ENCODE measurements at regions not wholly inside any gene's neighbourhood (a gene's known extent, or its start where the extent isn't known, plus 50 kb on each side); places are given as distances from the start of the nearest gene placed in this dataset.

DNA sequence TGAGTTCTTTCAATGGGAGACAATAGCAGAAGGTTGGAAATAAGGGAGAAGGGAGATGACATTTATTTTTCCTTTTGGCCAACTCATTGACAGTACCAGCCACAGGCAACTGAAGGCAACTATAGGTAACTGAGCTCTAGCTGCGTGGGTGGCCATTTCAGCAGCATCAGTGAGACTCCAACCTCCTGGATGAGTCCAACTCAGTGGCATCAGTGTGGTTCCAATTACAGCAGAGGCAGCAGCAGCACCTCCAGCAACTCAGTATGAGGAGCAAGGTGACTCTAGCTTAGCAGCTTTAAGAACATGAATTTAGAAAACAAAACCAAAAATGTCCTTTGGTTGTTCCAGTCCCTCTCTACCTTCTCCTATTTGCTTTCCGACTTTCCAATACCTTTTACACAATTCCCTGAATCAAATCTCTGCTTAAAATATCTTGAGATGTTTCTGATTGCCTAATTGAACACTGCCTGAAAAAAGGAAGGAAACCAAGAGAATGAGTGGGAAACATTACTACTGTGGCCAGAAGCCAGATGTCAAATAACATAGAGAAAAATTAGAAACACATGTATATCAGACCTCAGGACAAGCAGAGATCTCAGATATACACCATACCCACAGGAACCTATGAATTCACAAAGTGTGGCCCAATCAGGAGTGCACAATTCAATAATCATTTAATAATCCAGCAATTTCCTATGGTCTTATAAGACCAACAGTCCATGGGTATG is 166.5 kb upstream of the RORB start:
- Histone ChIP-seq H4K20me1 (ENCODE audit: insufficient read depth, low read length) (no peaks in the 10 kb centered on the region), H3K36me3 (ENCODE audit: insufficient read depth, low read length) (no peaks in the 10 kb centered on the region), H3F3A (ENCODE audit: insufficient read depth, low read length) (no peaks in the 10 kb centered on the region), H3K27me3 (ENCODE audit: insufficient read depth, low read length) (no peaks in the 10 kb centered on the region), H3K4me2 (ENCODE audit: low read length) (no peak overlapping the region), H3K4me3 (ENCODE audit: low read depth, low read length, poor library complexity, severe bottlenecking) (no peak overlapping the region), H3K4me1 (ENCODE audit: insufficient read depth, low read length, severe bottlenecking) (no peaks in the 10 kb centered on the region), H3K9ac (ENCODE audit: low read length) (no peak overlapping the region), H3K79me2 (ENCODE audit: insufficient read depth, low read length) (no peaks in the 10 kb centered on the region), H3K9me3 (ENCODE audit: low read length) (no peaks in the 10 kb centered on the region), H3K27ac (ENCODE audit: low read depth, low read length, poor library complexity, severe bottlenecking) (no peak overlapping the region), H3K9me2 (ENCODE audit: low read depth, low read length) (no peaks in the 10 kb centered on the region), H2AFZ (ENCODE audit: low read length) (no peak overlapping the region)
- no peak for TF ChIP-seq EZH2 (IDR thresholded peaks at IDR 0.05; ENCODE audit: borderline replicate concordance, low read length)

DNA sequence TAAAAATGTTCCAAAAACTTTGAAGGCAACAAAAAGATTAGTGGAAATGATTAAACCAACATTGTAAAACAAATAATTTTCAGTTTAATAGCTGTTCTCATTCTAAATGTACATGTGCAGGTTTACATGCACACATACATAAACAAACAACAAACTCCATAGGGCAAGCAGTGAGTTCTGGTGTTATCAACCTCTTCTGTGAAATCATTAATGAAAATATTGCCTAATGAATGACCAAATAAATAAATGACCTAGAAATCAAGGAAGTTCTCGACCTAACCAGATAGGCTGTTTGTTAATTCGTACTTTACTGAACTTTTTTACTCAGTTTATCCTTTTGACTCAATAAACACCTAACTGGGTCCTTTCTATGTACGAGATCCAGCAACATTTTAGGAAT is 165.5 kb upstream of the RORB start:
- H3K27me3 ChIP-seq (ENCODE audit: insufficient read depth, low read length), result no peaks in the 10 kb centered on the region
- no peaks in the 10 kb centered on the region for H3K36me3 ChIP-seq (ENCODE audit: insufficient read depth, low read length)
- H2AFZ ChIP-seq (ENCODE audit: low read length), result no peak overlapping the region
- no peaks in the 10 kb centered on the region for H3K4me1 ChIP-seq (ENCODE audit: insufficient read depth, low read length, severe bottlenecking)
- H3K9ac ChIP-seq (ENCODE audit: low read length), result no peak overlapping the region
- no peaks in the 10 kb centered on the region for H3F3A ChIP-seq (ENCODE audit: insufficient read depth, low read length)
- H3K4me3 ChIP-seq (ENCODE audit: low read depth, low read length, poor library complexity, severe bottlenecking), result no peak overlapping the region
- H3K4me2 ChIP-seq (ENCODE audit: low read length), result no peak overlapping the region
- no peaks in the 10 kb centered on the region for H3K79me2 ChIP-seq (ENCODE audit: insufficient read depth, low read length)
- H3K27ac ChIP-seq (ENCODE audit: low read depth, low read length, poor library complexity, severe bottlenecking), result no peak overlapping the region
- H3K9me2 ChIP-seq (ENCODE audit: low read depth, low read length), result no peaks in the 10 kb centered on the region
- no peak for TF ChIP-seq EZH2 (IDR thresholded peaks at IDR 0.05; ENCODE audit: borderline replicate concordance, low read length)
- TF ChIP-seq, protein P1, sequence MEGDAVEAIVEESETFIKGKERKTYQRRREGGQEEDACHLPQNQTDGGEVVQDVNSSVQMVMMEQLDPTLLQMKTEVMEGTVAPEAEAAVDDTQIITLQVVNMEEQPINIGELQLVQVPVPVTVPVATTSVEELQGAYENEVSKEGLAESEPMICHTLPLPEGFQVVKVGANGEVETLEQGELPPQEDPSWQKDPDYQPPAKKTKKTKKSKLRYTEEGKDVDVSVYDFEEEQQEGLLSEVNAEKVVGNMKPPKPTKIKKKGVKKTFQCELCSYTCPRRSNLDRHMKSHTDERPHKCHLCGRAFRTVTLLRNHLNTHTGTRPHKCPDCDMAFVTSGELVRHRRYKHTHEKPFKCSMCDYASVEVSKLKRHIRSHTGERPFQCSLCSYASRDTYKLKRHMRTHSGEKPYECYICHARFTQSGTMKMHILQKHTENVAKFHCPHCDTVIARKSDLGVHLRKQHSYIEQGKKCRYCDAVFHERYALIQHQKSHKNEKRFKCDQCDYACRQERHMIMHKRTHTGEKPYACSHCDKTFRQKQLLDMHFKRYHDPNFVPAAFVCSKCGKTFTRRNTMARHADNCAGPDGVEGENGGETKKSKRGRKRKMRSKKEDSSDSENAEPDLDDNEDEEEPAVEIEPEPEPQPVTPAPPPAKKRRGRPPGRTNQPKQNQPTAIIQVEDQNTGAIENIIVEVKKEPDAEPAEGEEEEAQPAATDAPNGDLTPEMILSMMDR (IDR thresholded peaks at IDR 0.05; ENCODE audit: low read length), result no peak
- no peaks in the 10 kb centered on the region for H4K20me1 ChIP-seq (ENCODE audit: insufficient read depth, low read length)
- H3K9me3 ChIP-seq (ENCODE audit: low read length), result no peaks in the 10 kb centered on the region

DNA sequence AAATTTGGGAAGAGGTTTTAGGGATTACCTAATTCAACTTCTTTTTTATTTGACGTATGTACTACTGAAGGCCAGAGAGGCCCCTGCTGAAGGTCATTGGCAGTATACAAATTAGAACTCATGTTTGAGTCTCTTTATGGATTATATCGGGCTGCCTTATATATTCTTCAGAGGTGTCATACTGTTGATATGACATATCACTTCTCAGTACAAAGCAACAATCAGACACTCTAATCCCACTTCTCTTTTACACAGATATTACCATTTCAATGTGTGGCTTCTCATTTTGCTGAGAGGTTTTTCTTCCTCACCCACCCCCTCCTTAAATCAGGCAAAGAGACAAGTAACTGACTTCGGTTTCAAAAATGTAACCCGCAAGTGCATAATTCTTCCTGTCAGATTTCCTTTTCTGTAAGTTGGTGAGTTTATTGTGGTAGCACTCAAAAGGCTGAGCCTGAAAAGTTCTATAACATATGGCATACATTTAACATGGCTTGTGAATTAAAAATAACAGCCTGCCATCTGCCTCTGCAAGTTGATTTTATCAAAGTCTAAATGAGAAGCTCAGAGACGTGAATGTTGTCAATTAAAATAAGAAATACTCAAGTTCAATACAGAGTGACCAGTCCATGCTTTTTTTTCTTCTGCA is 163.6 kb upstream of the RORB start:
- Histone ChIP-seq H3K36me3 (ENCODE audit: insufficient read depth, low read length) (no peaks in the 10 kb centered on the region), H3K9ac (ENCODE audit: low read length) (no peak overlapping the region), H3K27me3 (ENCODE audit: insufficient read depth, low read length) (no peaks in the 10 kb centered on the region), H3K9me3 (ENCODE audit: low read length) (no peaks in the 10 kb centered on the region), H3F3A (ENCODE audit: insufficient read depth, low read length) (no peaks in the 10 kb centered on the region), H3K4me2 (ENCODE audit: low read length) (no peak overlapping the region), H3K9me2 (ENCODE audit: low read depth, low read length) (no peaks in the 10 kb centered on the region), H3K4me1 (ENCODE audit: insufficient read depth, low read length, severe bottlenecking) (no peaks in the 10 kb centered on the region), H3K4me3 (ENCODE audit: low read depth, low read length, poor library complexity, severe bottlenecking) (no peak overlapping the region), H3K27ac (ENCODE audit: low read depth, low read length, poor library complexity, severe bottlenecking) (no peak overlapping the region), H2AFZ (ENCODE audit: low read length) (no peak overlapping the region), H3K79me2 (ENCODE audit: insufficient read depth, low read length) (no peaks in the 10 kb centered on the region), H4K20me1 (ENCODE audit: insufficient read depth, low read length) (no peaks in the 10 kb centered on the region)
- TF ChIP-seq, protein P1 (IDR thresholded peaks at IDR 0.05; ENCODE audit: low read length), result no peak
- no peak for TF ChIP-seq EZH2 (IDR thresholded peaks at IDR 0.05; ENCODE audit: borderline replicate concordance, low read length)
